NCI-H1436 (cell line): ENCODE measurements at regions not wholly inside any gene's neighbourhood (a gene's known extent, or its start where the extent isn't known, plus 50 kb on each side); places are given as distances from the start of the nearest gene placed in this dataset.

Experiments used
- DNase-seq: peaks from one replicate; lab custom pipeline; 2025; lab: John Stamatoyannopoulos, UW

DNA sequence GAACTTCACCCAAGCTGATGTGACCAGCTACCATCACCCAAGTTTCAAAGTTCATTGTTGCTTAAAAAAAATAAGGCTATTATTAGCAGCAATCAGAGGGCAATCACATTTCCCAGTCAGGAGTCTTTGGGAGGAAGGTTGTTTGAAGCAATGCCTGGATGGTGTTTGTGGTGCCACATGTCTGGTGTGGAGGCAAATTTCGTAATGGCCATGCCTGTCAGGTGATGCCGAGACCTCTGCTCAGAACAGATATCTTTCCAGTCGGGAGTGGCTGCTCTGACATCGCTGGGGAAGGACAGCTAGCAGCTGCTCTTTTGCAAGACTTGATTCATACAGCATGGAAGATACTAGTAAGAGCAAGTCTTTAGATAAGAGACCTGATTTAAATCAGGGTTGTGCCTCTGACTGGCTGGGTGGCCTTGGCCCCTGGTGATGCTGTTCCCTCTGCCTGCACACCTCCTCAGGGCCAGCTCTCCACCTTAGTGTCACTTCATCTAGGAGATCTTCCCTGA, 187.8 kb upstream of the JUN start:
- DNase-seq = no peak

DNA sequence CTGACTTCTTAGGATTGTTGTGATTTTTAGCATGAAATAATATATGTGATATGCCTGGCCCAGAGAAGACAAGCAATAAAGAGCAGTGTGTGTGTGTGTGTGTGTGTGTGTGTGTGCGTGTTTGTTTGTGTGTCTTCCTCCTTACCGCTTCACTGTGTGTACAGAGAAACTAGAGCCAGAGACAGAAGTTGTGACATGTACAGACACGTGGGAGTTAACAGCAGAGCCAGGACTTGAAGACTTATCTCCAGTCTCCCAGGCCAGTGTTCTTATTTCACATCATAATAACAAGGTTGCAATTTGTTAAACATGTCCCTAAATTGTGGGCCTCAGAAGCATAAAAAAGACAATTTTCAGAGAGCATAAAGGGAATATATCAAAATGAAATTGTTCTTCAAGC, 192.0 kb upstream of the JUN start:
- no peak for DNase-seq

DNA sequence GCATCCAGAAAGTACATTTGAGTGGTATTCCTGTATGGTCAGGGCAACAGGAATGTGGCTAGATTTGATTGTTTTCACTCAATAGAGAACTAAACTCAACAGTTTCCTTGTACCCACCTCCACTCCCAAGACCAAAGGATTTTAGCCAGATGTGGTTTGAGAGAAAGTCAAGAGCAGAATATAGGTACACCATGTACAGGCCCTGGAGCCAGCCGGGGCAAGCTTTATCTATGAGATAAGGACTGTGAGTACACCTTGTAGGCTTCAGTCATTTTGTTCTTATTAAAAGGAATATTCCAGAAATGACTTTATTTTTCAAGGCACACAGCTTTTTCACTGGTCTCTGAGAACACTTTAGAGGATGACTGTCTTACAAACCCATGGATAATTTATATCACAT, 192.4 kb upstream of the JUN start:
- DNase-seq = no peak

DNA sequence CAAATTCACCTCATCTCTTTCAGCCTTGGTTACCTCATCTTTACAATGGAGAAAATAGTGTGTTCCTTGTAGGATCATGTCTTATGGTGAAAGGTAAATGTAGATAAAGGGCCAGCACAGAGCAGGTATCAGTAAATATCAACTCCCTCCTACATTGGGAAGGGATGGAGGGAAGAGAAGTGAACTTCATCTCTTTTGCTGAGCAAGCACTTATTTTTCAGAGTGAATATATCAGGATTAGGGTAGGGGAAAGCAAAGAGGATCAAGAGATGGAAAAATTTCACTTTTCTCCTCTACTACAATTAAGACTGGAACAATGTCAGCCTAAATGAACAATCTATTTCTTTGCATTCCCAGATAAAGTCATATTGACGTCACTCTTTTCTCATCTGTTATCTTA, 193.8 kb upstream of the JUN start:
- no peak for DNase-seq

DNA sequence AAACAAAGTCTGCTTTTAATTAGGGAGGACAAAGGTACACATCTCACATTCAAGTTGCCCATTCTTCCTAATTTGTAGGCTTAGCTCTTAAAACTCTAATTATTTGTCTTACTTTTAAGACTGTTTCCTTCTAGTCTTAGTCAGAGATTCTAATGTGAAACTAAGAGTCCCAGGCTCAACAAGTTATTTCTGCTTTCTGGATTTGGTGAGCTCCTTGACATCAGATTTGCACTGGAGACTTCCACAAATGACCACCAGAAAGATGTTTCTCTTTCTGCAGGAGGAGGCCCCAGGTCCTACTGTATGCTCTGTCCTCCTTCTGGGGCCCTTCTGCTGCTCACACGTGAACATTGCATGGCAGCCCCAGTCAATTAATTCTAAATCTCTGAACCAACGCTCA, 194.2 kb upstream of the JUN start:
- no peak for DNase-seq

DNA sequence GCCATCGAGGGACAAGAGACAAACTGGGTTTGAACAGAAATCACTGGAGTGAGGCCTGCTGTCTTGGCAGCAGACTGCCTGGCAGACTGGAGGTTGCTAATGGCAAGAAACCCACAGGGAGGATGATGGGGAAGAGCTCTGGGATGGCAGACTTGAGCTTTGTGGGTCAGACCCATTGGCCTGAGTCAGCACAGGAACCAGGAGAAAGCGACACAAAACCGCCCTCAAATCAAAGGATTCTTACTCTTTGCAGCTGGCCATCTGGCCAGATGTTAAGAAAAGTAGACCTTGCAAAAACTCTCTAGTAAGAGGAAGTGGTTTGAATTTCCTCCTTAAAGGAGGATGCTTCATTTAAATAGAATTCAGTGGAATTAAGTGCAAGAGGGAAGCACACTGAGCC, 195.2 kb upstream of the JUN start:
- DNase-seq = no peak

DNA sequence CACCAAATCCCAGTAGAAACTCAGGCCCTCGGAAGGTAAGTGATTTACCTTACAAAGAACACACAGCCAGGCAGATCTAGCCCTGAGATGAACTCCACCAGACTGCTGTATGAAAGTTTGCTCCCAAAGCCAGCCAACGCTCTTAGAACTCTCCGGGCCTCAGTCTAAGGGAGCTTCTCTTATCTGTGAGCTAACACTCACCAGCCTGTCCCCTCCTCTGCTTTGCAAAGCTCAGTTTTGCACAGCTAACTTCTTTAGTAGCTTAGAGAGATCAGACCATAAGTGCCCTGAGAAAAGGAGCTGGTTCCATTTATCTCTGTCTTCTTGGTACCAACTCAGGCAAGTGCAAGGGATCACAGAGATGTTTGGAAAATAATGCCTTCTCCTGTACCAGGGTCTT, 195.8 kb upstream of the JUN start:
- DNase-seq = no peak

DNA sequence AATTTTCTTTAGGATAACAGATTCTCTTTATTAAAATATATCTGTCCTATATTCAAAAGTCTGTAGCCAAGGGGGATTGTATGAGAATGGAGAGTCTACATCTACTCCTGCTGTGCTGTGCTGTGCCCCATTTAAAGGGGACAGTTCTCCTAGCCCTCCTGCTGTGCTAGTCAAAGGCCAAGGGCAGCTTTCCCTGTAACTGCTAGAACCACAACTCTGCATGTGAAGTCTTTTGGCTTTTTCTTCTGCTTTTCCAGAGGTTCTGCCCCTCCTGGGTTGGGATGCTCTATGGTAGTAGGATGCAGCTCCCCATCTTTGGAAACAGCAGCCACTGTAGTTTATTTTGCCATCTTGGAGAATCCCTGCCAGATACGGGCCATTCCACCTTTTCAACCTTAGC, 197.5 kb upstream of the JUN start:
- no peak for DNase-seq

DNA sequence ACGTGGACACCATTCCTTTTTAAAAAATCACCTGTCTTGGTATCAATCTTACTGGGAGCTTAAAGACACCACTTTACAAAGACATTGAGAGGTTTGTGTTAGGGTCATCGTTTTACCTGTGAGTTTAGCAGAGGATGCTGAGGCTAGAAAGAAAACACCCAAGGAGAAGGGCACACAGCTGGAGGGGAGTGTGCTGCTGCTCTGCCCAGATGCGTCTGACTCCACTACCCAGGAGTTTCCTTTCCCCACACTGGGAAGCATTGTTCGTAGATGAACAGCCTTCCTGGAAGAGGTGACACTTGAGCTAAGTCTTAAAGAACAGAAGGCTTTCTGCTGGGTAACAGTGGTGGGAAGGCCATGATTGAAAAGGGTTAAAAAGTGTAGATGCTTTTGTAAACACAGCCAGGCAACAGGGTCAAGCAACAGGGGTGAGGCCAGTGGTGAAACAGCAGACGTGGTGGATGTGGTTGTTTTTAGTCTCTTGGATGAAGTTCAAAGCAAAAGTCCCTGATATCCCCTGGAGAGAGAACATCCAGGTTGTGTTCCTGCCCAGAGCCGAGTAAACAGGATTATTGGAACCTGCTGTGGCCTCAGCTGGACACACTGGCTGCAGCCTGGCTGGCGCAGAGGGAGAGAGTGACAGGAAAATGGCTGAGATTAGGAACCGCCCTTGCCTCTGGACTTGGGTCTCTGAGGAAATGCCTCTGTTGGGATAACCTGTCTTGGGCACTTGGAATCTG, 198.6 kb upstream of the JUN start:
- DNase-seq = no peak

DNA sequence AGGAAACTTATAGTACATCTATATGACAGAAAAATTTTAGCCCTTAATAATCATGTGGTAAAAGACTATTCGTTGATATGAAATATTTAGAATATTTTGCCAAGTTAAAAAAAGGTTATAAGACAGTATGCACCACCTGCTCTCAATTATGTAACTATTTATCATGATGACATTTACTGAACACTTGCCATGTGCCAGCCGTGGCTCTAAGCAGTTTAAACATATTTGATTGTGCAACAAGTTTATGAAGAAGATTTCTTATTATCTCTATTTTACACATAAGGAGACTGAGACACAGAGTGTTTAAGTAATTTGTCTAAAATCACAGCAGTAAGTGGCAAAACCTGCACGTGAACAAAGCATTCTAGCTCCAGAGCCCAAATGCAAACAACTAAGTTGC, 199.3 kb upstream of the JUN start:
- DNase-seq = no peak

DNA sequence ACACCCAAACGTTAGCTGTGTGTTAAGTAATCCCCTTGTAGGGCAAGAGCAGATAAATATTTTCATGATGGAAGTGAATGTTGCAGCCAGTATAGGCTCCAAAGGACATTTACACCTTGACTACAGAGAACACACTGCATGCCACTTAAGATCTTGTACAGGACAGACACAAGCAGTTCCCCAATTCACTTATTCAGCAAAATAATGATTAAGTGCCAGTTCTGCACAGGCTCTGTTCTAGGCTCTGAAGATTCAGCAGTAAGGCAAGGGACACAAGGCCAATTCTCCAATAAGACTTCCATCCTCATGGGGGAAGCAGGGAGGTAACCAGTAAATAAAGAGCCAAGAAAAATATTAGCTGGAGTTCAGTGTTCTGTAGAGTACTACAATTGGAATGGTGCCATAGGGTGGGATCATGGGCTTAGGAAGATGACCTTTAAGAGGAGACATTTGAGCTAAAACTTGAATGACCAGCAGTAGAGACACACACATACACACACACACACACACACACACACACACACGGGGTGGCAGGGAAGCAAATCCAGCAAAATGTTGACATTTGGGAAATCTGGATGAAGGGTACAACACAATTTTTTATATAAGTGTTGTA, 199.9 kb upstream of the JUN start:
- no peak for DNase-seq

DNA sequence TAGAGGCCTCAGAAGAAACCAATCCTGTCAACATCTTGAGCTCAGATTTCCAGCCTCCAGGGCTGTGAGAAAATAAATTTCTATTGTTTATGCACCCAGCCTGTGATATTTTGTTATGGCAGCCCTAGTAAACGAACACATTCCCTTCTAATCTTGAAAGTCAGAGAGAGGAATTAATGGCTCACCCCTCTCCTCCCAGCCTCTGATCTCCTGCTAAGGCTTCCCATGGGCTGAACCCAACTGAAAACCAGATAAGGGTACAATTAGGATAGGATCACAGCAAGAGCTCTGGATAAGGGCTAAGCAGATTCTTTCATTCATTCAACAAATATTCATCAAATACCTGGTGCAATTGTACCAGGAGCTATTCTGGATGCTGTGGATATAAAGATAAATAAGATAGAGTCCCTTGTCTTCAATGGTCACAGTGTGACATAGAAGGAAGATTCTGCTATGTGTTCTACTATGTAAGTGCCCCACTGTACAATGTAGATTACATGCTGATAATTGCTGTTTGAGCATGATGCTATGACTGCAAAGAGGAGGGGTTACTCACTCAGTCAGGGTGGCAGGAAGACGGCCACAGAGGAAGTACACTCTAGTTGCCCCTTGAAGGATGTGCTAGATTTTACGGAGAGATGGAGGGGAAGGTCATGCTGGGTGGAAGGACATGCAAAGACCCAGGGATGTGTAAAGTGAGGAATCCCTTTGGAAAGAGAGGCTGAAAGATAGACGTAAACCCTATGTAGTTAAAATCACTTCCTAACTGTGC, 203.3 kb upstream of the JUN start:
- DNase-seq = no peak

DNA sequence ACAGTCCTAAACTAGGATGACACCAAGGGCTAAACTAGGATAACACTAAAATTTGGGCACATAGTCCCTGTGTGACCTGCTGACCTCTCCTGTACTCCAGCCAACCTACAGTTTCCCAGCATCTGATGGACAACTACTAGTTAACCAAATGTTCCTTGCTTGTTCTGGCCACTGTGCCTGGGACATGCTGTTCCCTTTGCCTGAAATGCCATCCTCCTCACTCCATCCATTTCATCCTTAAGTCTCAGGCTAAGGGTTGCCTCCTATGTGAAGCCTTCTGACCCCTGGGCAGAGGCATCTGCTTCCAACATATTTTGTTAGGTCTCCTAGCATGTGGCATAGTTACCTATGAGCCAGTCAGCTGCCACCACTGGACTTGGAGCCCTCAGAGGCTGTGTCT, 204.9 kb upstream of the JUN start:
- no peak for DNase-seq

DNA sequence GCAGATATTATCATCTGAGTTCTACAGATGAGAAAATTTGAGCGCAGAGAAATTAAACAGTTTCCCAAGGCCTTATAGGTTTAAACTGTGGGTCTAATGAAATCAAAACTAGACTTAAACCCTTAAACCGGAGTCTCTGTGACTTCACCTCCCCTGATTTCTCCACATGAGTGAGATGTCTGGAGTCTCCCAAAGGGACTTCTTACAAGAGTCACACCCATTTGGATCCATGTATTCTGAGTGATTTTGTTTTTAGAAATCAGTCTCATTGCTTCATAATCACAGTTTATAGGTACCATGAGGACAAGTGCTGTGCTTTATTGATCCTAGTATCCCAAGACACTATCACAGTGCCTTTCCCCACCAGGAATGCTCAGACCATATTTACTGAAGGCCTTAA, 206.0 kb upstream of the JUN start:
- DNase-seq = no peak

DNA sequence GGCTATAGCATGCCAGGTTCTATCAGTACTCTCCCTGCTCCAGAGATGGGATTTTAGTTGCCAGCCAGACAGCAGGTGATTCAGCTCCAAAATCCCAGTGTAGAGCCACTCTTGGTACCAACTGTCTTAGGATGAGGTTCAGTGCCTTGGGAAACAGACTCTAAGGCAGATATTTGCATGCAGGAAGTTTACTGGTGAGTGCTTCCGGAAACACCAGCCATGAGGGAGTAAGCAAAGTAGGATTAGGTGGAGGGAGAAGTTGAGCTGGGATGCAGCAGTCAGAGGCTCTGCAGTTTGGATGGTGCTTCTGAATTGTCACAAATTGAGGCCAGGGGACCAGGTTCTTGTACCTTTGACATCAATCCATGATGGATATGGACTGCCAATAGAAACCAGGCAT, 207.5 kb upstream of the JUN start:
- no peak for DNase-seq

DNA sequence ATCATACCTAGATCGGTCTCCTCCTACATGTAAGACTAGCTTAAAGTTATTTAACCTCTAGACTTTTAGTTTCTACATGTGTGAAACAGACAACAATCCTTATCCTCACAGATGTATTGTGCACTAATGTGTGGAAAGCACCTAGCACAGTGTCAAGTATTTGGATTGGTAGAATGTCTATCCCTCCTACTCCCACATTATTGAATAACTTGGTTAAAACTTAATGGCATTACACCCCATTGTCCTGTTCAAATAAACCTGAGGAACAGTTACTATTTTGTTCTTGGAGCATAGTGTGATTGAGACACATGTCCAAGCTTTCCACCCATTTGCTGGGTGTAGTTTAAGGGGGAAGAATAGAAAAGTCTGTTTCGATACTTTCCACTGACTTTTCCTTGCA, 208.8 kb upstream of the JUN start:
- no peak for DNase-seq

DNA sequence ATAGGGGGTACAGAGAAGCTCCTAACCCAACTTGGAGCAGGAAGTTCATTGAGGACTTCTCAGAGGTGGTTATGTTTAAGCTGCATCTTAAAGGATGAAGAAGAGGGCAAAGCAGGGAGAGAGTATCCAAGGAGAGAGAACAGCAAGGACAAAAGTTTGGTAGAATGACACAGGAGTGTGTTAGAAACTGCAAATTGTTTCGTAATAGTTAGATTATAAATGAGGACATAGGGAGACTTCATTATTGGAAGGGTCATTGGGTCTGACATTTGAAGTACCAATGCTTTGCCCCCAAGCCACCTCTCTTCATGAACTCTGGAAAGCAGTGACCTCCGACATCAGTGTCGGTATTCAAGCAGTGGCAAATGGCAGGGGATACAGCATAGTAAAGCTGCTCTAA, 209.6 kb upstream of the JUN start:
- no peak for DNase-seq

DNA sequence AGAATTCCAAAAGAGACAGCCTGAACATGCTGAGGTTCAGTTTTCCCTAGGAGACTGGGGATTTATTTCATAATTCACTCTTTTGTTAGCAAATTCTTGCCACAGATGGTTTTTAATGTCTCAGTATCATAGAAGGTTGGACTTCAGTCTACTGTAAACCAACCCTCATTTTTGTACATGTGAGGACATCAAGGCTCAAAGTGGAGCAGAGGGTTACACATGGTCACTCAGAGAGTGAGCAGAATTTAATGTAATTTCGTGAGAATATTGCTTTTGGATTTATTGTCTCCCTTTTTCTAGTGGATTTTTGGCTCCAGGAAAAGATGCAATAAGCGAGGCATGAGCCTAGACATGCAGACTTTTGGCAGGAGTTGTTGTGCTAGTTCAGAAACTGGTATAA, 210.8 kb upstream of the JUN start:
- no peak for DNase-seq

DNA sequence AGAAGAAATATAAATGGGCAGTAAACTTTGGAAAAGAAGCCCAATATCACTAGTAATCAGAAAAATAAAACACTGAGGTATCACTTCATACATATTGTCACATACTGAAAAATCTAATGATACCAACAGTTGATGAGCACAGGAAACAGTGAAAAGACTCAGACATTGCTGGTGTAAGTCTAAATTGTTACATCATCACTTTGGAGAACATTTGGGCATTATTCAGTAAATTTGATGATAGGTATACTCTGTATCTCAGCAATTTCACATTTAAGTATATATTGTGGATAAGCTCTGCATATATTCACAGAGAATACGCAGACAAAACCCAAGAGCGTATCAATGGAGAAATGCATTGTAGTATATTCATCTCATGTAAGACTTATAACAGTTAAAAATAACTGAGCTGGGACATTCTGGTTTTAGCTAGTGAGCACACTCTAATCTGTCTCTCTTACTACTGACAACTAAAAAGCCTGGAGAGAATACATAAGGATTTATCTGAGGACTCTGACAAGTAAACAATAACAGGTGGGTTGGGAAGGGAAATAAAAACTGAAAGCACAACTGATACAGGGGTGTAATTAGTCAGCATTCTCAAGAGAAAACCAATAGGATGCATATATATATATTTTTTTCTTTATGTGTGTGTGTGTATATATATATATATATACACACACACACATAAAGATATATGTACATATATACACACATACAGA, 212.7 kb upstream of the JUN start:
- DNase-seq = no peak

DNA sequence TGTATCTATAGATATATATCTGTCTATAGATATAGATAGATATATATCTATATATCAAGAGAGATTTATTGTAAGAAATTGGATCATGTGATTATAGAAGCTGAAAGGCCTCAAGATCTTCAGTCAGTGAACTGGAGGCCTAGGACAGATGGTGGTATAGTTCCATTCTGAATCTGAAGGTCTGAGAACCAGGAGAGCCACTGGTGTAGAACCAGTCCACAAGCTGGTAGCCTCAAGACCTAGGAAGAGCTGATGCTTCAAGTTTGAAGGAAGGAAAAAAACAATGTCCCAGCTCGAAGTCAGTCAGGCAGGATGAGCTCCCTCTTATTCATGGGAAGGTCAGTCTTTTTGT, 213.2 kb upstream of the JUN start:
- no peak for DNase-seq

DNA sequence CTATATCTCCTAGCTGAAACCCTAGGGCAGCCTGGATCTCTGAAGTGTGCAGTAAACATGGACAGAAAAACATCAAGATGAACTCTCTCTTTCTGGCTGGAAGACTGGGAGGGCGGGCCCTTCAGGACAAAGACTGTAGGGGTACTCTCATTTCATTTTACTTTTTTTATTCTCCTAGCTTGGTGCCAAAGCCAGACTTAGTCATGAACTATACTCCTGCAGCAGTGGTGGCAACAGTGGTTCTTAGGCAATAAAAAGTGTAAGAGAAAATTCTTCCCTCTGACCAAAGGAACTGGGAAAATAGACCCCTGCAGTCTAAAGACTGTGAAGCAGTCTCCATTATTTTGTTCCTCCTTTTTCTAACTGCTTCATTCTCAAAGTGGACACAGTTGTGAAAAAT, 213.8 kb upstream of the JUN start:
- no peak for DNase-seq

DNA sequence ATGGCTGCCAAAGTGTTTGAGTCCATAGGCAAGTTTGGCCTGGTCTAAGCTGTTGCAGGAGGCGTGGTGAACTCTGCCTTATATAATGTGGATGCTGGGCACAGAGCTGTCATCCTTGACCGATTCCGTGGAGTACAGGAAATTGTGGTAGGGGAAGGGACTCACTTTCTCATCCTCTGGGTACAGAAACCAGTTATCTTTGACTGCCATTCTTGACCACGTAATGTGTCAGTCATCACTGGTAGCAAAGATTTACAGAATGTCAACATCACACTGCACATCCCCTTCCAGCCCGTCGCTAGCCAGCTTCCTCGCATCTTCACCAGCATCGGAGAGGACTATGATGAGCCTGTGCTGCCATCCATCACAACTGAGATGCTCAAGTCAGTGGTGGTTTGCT, 215.8 kb upstream of the JUN start:
- no peak for DNase-seq

DNA sequence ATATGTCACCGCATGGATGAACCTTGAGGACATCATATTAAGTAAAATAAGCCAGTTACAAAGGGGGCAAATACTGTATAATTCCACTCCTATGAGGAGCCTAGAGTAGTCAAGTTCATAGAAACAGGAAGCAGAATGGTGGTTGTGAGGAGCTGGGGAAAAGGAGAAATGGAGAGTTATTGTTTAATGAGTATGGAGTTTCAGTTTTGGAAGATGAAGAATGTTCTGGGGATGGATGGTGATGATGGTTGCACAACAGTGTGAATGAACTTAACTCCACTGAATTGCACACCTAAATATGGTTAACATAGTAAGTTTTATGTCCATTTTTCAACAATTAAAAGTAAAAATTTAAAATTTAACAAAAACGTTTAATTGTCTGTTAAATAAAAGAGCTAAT, 220.9 kb upstream of the JUN start:
- DNase-seq = no peak
